Right hindlimb (tissue), 1 donor: ENCODE measurements at regions not wholly inside any gene's neighbourhood (a gene's known extent, or its start where the extent isn't known, plus 50 kb on each side); places are given as distances from the start of the nearest gene placed in this dataset.
"Not testable (repeated sequence)": the region's sequence is repeated elsewhere in the genome, so short reads cannot be mapped to it uniquely, and the experiment has no call there.

ENCODE experiments used
- DNase-seq: peaks from one replicate; pipeline ENCODE4 v3.0.0-alpha.2; 2018

DNA sequence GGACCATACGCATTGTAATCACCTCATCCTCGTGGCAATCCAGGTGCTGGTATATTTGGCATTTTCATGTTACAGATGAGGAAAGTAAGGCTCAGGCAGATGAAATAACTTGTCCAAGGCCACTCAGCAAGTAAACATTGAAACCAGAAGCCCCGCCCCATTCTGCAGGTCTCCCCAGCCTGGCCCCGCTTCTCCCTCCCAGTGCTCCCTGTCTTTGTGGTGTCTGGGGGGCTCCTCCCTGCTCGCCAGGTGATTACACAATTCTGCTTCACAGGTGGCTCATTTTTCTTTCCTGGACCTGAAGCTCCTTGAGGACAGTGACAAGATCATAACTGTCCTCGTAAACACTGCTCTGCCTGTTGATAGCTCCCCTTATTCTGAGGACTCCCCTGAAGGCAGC lies 531.5 kb upstream of the B3GAT1 start:
- DNase-seq: no peak

DNA sequence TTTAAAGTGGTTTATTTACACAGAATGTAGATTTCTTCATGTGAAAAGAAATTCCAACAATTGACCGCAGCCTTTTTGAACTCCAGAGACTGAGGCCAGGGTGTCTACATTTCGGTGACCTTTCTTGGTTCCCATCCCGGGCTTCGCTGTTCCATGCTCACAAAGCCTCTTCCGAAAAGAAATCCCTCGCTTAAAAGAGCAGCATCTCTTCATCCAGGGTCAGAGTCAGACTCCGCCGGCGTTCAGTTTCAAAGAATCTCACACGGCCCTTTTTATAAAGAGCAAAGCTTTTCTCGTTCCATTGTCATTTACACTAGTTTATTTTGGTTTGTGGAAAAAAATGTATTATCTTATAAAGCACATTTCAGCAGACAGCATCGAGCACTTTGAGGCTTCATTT lies 530.6 kb upstream of the B3GAT1 start:
- DNase-seq: no peak

- DNase-seq: peak; percentile 40
Measured at GRCh38 chr11:134941936-134942600, 530.0 kb upstream of the B3GAT1 start.

DNA sequence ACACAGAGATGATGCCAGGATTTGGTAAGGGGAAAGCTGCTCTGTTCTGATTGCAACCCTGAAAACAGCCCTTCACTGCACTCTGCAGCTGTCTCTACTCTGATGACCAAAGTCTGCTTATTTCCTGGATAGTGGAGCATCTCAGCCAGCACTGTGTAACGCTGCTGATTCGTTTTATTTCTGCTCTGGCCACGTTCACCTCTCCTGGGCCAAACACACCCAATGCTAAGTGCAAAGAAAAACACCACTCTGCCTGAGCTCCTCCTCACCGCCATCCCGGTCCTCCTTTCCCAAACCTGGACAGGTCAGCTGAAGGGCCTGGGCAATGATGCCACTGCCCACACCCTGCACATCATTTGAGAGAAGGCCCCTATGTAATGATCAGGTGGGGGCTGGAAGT lies 529.3 kb upstream of the B3GAT1 start:
- DNase-seq: no peak

GRCh38 chr11:134940441-134941126 lies 528.5 kb upstream of the B3GAT1 start:
- no peak for DNase-seq

GRCh38 chr11:134939905-134940304 lies 527.9 kb upstream of the B3GAT1 start:
- DNase-seq: peak; percentile 41

GRCh38 chr11:134939031-134939430 lies 527.0 kb upstream of the B3GAT1 start:
- DNase-seq: no peak

- DNase-seq: no peak
Measured at GRCh38 chr11:134938212-134938611, 526.2 kb upstream of the B3GAT1 start.

DNA sequence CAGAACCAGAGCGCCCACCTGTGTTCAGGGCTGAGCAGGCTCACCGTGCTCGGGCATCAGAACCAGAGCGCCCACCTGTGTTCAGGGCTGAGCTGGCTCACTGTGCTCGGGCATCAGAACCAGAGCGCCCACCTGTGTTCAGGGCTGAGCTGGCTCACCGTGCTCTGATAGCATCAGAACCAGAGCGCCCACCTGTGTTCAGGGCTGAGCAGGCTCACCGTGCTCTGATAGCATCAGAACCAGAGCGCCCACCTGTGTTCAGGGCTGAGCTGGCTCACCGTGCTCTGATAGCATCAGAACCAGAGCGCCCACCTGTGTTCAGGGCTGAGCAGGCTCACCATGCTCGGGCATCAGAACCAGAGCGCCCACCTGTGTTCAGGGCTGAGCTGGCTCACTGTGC lies 525.2 kb upstream of the B3GAT1 start:
- DNase-seq: not testable (repeated sequence)

DNA sequence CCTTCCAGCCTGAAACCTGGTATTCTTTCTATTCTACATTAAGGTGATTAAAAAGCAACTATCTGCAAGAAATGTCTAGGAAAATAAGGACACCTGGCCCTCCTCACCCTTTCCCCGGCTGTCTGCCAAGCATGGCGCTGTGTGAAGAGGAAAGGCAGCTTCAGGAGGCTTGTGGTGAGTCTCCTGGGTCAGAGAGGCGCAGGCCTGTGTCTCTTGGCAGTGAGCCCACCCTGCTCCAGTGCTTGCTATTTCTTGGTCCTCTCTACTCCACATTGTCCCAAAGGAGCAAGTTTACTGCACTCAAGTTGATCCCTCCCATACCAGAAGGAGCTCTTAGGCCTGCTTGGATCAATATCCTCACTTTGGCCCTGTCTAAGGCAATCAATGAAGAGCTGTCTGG lies 520.7 kb upstream of the B3GAT1 start:
- DNase-seq: no peak

DNA sequence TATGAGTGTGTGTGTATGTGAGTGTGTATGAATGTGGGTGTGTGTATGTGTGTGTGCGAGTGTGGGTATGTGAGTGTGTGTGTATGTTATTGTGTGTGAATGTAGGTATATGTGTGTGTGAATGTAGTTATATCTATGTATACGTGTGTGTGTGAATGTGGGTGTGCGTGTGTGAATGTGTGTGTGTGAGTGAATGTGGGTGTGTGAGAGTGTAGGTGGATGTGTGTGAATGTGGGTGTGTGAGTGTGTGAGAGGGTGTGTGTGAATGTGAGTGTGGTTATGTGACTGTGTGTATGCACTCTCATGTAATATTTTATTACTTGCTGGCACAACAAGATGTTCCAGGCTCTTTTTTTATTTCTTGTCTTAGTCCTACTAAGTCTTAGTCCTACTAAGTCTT lies 513.4 kb upstream of the B3GAT1 start:
- no peak for DNase-seq

DNA sequence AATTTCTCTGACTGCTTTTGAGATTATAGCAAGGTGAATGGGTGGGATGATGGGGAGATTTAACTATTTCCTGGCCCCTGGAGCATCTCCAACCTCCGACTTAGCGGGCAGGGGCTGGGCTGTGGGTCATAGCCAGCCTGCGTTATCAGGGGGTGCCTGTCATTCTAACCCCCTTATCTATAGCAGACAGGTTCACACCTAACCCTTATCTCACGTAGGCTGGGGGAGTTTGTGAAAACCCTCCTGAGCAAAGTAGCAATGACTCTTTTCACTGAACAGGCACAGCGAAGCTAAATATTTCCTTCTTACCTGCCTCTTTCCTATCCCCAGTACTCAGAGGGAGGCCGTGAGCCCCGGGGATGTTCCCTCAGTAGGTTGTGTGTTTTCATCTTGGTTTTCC lies 511.4 kb upstream of the B3GAT1 start:
- DNase-seq: no peak

DNA sequence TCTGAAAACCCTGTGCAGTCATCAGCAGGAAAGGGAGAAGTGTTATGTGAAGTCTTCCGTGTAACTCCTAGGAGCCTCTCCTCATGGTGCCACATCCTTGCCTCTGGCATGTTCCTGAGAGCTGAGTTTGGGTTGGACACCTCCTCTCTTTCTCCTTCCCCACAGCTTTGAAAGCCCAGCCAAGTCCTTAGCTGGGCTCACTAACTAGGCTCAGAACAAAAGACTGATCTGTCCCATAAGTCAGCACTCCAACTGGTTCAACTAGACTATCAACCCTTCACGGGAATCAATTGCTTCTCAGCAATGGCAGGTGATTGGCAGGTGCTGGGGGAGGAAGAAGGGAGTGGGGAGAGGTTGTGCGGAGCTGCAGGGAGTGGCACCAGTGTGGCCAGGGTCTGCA lies 509.9 kb upstream of the B3GAT1 start:
- no peak for DNase-seq

DNA sequence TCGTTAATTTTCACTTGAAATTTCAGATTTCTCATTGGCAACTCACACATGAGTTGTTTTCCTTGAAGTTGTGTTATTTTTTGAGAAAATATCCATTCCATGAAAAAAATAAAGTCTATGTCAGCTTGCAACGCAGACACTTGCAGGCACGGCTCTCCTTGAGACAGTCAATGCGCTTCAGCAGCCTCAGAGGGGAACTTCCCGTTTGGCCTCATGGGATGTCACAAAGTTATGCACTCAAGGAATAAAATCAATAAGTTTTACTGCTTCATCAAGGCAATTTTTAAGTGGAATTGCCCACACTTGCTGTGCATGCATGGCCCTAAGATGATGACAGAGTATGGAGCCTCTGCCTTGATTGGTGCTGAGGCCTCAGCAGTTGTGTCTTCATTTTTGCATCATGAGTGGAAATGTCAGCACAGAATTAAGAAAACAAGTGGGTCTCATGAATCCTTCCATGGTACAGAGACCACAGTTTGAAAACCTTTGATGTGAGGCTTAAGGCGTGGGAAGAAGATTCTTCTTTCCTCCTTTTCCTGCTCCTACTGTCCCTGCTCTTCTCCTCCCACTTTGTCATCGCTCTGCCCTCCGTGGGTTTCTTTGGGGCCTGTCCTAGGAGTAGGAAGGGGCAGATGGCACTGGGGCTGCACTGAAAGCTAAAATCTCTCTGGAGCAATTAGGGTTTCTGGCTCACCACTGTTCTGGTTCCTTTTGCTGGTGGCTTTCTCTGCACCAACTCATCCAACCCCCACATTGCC lies 509.0 kb upstream of the B3GAT1 start:
- no peak for DNase-seq

DNA sequence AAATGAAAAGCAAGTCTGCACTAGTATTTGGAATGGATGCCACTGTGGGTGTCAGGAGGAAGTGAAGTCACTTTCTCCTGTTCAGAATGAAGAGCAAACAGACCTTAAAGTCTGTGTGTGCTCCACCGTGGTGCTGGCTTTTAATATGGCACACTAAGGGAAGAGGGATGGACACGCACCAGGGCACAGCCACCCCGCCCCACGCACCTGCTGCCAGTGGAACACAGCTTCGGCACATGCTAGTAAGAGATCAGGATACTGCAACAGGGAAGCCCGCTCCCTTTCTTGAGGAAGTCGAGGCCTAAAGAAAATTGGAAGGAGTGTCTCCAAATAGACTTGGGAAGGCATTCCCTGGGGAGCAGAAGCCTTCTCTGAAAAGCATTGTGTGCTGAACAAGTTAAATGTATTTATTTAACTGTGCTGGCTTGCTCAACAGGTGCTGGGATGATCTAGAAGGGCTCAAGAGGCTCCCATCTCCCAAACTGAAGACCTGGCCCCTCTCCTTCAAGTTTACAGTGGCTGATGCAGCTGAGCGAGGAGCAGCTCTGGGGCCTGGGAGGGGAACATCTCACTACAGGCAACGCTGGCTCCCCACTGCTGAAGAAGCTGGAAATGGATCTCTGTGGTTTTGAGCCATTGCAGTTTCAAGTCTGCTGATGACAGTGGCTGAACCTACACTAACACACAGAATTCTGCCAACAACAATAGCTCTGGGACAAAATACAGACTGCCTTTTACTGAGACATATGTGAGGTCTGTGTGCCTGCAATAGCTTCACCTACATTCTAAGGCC lies 504.6 kb upstream of the B3GAT1 start:
- DNase-seq: peak; percentile 35

DNA sequence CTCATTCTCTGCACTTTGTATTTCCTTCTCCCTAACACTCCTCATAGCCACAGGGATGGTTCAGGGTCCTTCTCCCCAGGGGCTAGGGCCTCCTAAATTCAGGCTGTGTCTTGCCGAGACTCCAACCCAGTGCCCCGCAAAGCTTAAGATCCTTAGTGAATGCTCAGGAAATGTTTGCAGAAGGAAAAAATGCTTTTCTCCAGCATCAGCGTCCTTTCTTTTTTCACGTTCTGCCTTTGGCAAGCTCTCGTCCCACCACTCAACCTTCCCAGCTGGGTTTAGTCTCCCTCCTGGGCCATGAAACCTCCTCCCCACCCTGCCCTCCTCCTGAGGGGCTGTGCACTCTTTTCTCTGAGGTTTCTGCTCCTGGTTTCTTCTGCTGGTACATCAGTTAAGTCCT lies 503.8 kb upstream of the B3GAT1 start:
- DNase-seq: no peak

- DNase-seq: no peak
Measured at GRCh38 chr11:134915212-134915611, 503.2 kb upstream of the B3GAT1 start.

- DNase-seq: no peak
Measured at GRCh38 chr11:134913999-134914590, 502.1 kb upstream of the B3GAT1 start.

DNA sequence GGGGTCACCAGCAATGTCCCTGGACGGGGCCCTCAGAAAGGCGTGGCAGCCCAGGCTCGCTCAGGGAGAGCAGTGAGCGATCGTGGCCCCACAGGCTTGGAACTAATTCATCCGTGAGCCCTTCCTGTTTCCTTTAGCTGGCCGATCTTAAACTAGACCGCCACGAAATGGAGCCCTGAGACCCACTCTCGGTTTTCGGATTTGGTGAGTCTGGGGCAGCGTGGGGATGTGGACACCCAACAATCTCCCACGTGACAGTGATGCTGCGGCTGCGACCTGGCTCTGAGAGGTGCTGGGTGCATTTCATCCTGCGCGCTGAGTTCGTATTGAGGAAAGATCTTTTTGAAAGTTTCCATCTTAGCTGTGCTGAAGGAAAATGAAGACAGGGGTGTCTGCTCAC lies 501.3 kb upstream of the B3GAT1 start:
- DNase-seq: no peak

DNA sequence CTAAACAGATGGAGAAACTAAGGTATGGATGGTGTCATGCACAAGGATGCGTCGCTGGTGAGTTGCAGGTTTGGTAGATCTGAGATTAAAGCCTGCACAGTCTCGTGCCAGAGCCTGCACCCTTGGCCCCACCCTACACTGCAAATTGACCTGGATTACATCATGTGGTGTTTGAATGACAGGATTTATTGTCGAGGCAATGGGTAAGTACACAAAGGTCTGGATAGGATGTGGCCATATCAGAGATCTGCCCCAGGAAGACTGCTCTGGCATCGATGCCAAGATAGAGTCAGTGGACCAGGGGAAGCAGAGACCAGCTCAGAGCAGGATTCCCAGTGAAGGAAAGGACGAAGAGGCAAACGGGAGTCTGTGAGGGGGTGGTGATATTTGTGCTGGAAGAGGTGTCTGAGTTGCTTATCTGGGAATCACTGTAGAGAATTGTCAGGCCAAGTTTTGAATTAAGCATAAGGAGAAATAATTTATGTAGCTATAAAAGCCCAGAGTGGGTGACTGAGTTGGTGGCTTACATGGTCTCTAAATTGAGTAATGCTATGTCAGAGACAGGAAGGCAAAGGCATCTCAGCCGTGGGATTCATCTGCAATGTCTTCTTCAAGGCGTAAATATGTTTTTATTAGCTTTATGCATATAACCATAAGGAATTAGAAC lies 499.6 kb upstream of the B3GAT1 start:
- no peak for DNase-seq

DNA sequence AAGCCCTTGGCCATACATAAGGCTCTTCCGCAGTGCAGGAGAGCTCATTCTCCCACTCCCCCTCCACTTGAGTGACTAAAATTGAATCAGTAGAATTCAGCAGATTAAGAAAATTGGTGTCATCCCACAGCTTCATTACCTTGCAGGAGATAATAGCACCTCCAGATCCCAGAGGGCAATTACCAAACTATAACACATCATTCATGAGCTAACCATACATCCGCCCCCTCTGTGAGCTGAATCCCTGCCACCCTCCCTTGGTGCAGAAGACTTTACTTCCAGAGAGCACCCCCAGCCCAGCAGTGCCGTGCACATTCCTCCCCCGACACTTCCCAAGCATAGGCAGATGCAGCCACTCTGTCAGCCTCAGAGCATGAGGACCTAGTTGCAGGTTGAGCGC lies 496.5 kb upstream of the B3GAT1 start:
- no peak for DNase-seq

GRCh38 chr11:134907636-134908035 lies 495.6 kb upstream of the B3GAT1 start:
- DNase-seq: no peak
